Fibroblast of skin of scalp (primary cell): ENCODE measurements at regions not wholly inside any gene's neighbourhood (a gene's known extent, or its start where the extent isn't known, plus 50 kb on each side); places are given as distances from the start of the nearest gene placed in this dataset.

Experiments
- DNase-seq: peaks from one replicate; pipeline ENCODE4 v3.0.0-alpha.2; 2013

DNA sequence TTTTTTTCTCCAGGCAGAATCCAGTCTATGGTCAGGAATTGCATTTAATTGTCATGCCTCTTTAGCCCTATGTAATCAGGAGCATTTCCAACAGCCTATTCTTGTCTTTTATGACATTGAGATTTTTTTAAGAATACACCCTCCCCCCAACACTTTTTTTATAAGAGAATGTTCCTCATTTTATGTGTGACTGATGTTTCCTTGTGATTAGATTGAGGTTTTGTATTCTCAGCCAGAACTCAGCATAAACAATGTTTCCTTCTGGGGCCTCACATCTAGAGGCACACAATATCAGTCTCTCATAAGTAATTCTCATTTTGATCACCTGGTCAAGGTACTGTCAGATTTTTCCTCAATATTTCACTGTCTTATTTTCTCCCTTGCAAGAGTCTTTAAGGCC is 193.4 kb upstream of the PDE1C start:
- no peak for DNase-seq

GRCh38 chr7:32262315-32262714 is 192.1 kb upstream of the PDE1C start:
- no peak for DNase-seq

- DNase-seq = no peak
These were observed 189.9 kb upstream of the PDE1C start for GRCh38 chr7:32259931-32260596.

GRCh38 chr7:32258265-32258664 is 188.1 kb upstream of the PDE1C start:
- DNase-seq = no peak

- no peak for DNase-seq
These were observed 187.4 kb upstream of the PDE1C start for GRCh38 chr7:32257621-32258020.

DNA sequence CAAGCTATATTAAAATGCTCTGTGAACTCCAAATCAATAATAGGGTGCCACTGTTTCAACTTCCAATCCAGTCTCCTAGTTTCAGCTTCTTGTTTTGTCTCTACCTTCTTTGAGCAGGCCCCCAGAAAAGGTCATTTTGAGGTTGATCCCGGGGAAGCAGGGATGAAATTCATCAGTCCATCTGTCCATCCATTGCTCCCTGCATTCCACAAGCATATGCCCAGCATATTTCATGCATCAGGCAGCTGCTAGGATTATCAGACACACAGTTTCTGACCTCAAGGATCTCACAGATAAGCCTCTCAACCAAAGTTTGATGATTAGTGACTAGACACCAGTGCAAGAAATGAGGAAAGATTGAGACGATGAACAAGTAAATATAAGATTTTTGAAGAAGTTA is 186.6 kb upstream of the PDE1C start:
- DNase-seq = no peak

GRCh38 chr7:32256376-32256775 is 186.2 kb upstream of the PDE1C start:
- no peak for DNase-seq

DNA sequence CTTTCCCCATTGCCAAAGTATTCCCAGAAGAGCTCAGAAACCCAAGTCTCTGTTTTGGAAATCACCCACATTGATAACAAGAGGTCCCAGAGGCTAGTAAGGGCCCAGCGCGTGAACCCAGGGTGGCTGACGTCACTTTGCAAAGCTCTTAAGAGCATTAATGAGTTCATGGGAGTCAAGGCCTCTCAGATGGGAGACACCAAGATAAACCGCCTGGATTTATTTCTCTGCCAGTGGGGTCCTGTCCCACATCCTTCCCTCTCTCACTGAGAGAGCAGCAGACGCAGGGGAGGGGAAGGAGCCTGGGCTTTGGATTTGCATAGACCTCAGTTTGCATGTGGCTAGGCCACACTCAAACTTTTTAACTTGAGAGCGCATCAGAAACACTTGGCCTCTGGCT is 184.8 kb upstream of the PDE1C start:
- no peak for DNase-seq

GRCh38 chr7:32253299-32253698 is 183.1 kb upstream of the PDE1C start:
- DNase-seq = no peak

DNA sequence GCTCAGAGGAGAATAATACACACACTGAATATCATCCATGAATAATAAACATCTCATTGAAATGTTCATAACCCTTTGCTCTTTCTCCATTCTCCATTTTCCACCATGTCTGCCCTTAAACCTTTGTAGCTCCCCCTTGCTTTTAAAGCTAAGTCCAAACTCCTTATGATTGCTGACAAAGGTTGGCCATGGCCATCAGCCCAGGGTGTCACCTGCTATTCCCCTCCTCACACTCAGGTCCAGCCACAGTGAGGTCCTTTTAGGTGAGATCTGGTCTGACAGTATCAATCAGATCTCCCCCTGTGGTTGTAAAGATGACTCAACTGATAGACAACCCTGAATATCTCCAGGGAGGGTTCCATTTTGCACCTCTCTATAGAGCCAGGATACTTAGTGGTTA is 181.5 kb upstream of the PDE1C start:
- DNase-seq = no peak

- no peak for DNase-seq
These were observed 180.5 kb upstream of the PDE1C start for GRCh38 chr7:32250471-32251260.

DNA sequence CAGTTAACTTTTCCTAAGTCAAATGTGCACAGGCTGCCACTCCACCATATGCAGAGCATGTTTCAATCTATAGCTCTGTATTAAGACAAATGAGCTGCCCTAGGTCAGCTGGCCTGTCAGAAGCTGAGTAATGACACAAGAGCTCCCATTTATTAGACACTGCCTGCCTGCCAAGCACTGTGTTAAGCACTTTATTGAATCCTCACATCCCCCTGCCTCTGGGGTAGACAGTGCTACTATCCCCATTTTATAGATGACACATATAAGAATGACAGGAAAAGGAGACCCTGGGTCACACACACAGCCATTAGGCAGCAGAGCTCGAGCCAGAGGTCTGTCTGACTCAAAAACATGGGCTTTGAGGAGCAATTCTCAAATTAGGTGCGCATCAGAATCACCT is 179.8 kb upstream of the PDE1C start:
- no peak for DNase-seq

DNA sequence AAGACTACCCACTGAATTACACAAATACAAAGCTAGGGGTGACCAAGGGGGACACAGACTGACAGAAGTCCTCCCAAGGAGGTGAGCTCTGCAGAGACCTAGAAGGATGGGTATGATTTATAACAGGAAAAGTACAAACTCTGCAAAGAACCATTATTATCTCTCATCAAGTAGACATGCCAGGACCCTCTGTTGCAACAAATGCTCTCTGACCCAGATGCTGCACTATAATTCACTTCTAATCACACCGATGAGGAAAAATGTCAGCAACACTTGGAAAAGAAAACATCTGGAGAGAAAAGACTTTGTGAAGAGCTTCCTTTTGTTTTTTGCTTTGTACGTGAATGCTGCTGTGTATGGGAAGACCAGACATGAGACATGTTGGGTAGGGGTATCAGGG is 178.3 kb upstream of the PDE1C start:
- DNase-seq = no peak

DNA sequence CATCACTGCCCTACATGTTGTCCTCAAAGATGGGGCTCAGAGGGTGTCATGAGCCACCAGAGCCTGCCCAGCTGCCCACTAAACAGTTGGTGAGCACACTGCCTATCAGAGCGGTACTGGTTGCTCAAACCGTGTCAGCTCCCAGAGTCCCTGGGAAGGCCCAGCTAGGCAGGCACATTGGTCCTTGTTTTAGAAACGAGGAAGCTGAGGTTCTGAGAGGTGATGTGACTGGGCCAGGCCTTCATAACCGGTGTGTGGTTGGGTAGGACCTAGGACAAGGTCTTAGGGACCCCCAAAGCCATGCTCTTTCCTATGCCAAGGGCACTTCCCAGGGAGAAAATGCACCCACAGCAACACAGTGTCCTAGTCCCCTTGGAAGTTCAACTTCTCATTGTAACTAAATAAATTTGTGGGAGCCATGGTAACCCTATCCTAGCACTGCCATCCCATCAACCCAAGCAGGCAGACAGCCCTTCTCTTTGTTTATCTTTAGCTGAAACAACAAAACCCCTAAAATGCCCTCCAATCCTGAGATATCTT is 174.7 kb upstream of the PDE1C start:
- DNase-seq = no peak

DNA sequence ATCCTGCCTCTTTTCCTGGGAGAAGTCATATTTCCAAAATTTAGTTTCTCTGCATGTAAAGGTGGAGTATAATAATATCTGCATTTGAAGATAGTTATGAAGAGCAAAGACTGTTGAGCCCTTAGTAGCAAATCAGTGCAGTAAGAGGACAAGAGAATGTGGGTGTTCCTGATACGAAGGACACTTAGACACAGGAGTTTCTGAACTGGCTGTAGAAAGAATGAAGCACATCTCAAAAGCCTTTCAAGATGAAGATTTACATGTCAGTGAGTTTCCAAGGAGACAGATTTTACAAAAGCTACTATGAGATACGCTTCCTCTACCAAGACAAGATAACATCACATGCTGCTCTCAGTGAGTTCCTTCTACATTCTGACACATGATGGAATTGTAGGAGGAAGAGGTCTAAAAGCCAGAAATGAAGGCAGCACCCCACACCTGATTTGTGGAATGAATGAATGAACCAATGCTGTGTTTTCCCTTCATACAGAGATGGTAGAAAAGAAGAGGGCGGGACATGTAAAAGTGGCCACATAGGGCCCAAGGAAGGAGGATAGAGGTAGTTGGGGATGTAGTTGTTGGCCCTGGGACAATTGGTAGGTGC is 173.6 kb upstream of the PDE1C start:
- no peak for DNase-seq

DNA sequence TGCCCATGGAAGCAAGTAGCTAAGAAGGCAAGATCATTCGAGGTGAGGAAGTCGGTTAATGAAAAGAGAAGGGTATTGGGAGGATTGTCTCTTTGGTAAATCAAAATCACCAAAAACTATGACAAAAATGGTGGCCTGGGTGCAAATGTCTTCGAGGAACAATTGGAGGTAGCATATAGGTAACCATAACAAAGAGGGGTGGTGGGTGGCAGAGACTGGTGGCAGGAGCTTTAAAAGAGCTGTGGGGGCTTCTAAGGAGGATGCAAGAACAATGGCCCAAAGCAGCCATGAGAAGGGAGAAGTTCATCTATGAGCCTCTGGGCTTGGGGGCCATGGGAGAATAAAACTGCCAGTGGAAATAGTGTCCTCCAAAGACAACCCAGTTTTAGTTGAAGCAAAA is 172.2 kb upstream of the PDE1C start:
- no peak for DNase-seq

DNA sequence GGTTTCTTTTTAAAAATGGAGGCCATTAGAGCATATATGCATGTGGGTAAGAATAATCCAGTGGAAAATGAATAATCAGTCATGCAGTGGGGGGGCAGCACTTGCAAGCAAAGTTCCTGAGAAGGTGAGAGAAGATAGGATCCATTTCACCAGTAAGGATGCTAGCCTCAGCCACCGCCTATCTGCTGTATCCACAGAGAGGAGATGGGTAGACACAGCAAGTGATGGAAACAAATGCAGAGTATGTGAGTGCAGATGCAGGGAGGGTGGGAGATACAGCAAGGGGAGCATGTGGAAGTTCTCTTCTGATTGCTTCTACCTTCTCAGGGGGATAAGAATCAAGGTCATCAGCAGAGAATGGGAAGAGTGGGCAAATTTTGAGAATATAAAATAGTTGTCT is 171.4 kb upstream of the PDE1C start:
- DNase-seq = no peak

- no peak for DNase-seq
These were observed 169.6 kb upstream of the PDE1C start for GRCh38 chr7:32239764-32240163.

- no peak for DNase-seq
These were observed 158.4 kb upstream of the PDE1C start for GRCh38 chr7:32228601-32229000.

DNA sequence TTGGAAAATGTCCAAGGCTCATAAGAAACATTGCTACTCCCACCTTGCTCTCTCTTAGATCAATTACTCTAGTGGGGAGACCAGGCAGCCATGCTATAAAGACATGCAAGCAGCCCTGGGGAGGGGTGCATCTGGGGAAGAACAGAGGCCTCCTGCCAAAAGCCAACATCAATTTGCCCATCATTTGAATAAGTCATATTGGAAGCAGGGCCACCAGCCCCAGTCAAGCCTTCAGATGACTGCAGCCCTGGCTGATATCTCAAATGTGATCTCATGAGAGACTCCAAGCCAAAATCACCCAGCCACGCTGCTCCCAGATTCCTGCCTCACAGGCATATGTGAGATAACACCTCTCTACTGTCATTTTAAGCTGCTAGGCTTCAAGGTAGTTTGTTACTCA is 157.5 kb upstream of the PDE1C start:
- DNase-seq = no peak

DNA sequence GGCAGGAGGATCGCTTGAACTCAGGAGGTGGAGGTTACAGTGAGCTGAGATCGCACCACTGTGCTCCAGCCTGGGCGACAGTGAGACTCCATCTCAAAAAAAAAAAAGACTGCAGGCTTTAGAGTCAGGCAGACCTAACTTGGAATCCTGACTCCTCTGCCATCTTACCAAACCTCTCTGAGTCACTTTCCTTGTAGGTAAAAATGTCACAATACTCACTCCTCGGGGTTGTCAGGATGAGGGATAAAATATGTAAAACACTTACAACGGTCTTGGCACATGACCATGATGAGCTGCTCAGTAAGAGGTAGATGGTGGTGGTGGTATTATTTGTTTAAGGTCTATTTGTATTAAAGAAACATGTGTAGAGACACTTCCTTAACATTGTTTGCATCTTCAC is 154.1 kb upstream of the PDE1C start:
- DNase-seq = no peak

- DNase-seq = no peak
These were observed 153.5 kb upstream of the PDE1C start for GRCh38 chr7:32223721-32224120.

DNA sequence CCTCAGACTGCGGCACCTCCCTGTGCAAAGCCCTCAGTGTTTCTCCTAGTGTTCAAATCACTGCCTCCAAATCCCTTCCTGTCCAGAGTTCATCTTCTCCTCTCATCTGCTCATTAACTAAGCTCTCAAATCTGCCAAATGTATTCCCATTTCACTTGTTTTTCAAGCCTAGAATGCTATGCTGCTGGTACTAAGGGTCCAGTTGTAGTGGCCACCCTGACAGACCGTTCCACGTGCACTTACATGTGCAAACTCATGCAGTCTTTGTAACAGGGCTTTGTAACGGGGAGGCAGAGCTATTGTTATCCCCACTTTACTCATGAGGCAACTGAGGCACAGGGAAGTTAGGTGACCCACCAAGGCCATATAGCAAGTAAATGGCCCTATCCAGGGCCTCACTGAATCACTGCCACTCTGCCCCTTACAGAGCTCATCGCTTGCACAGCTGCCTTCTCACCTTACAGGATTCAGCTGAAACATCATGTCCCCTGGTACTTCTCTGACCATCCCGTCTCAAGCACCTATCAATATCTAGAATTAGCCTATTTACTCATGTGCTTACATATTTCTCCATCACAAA is 153.0 kb upstream of the PDE1C start:
- no peak for DNase-seq
